GM19324 (cell line): ENCODE measurements at regions not wholly inside any gene's neighbourhood (a gene's known extent, or its start where the extent isn't known, plus 50 kb on each side); places are given as distances from the start of the nearest gene placed in this dataset.
"Not testable (repeated sequence)": the region's sequence is repeated elsewhere in the genome, so short reads cannot be mapped to it uniquely, and the experiment has no call there.

ENCODE experiments used
- ATAC-seq: cut with Tn5 transposase; IDR thresholded peaks from one replicate; pipeline ENCODE4 v1.9.1; 2021; ENCODE audit warnings: mild to moderate bottlenecking, moderate library complexity; ENCODE audit not compliant: unreplicated experiment, low FRiP score

DNA sequence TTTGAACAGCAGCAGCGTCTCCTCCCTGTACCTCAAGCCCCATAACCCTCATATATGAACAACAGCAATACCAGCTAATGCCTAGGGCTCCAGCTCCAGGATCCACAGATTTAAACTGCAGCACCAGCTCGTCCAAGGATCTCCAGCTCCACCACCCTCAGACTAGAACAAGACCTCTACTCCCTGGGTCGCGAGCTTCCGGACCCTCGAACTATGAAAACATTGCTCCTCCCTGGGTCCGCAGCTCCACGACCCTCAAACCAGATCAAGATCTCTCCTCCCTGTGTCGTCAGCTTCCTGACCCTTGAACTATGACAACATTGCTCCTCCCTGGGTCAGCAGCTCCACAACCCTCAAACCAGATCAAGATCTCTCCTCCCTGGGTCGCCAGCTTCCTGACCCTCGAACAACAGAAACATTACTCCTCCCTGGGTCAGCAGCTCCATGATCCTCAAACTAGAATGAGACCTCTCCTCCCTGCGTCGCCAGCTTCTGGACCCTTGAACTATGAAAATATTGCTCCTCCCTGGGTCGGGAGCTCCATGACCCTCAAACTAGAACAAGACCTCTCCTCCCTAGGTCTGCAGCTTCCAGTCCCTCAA lies 339.0 kb upstream of the SULF2 start:
- ATAC-seq = no peak

DNA sequence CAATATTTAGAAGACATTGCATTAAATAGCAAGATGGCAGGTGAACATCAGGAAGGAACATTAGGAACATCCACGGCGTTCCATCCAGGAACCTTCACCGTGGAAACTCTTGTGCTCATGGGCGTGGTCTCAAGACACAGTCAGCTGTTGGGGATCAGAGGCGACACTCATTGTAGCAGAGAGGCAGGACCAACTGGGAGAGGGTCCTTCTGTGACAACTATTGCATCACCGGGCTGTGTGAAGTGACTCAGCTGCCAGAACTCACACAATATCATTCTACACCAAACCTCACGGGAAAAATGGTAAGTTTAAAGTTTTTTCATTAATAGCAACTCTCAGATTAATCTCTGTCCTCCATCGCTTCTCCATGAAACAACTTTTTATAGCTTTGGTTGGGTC lies 334.8 kb upstream of the SULF2 start:
- no peak for ATAC-seq

DNA sequence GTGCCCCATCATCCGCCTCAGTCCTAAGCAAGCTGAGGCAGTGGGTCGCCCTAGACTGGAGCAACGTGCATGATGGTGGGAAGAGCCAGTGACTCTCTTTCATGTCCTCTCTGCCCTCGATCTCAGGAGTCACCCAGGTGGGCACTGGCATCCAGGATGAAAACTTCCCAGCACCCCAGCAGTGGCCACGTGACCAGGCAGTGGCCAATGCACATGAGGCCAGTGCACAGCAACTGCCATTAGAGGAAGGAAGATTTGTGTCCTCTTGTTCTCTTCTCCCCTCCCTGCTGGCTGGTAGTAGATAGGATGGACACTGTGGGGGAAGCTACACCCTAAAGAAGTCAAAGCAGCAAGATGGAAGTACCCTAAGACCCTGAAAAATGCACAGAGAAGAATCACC lies 334.1 kb upstream of the SULF2 start:
- ATAC-seq = not testable (repeated sequence)

DNA sequence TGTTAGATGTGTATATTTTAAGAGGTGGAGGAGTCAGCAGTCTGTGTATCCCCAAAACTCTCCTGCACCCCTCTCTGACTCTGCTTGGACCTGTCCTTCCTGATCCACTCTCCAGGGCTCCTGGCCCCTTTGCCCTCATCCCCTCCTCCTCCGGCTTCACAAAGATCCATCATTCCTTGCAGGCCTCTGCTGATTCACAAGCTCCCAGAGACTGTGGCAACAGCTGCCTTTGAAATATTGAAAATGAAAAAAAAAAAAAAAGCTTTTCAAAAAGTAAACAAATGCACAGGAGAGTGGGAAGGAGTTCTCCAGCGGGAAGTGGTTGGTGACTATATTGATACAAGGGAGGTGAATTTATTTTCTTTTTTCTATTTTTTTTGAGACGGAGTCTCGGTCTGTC lies 330.2 kb upstream of the SULF2 start:
- no peak for ATAC-seq

DNA sequence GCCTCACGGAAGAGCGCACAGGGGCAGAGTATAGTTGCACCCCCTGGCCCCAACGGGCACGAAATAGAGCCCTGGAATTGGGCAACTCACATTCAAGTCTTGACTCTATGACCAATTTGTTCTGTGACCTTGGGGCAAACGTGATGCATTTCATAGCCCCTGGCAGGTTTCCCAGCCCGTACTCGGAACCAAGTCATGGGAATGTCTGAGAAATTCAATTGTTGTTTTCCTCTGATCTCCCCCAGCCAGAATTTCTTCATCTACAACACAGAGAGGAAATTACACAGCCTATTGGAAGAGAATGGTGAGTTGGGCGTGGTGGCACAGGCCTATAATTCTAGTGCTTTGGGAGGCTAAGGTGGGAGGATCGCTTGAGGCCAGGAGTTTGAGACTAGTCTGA lies 322.3 kb upstream of the SULF2 start:
- ATAC-seq = no peak

DNA sequence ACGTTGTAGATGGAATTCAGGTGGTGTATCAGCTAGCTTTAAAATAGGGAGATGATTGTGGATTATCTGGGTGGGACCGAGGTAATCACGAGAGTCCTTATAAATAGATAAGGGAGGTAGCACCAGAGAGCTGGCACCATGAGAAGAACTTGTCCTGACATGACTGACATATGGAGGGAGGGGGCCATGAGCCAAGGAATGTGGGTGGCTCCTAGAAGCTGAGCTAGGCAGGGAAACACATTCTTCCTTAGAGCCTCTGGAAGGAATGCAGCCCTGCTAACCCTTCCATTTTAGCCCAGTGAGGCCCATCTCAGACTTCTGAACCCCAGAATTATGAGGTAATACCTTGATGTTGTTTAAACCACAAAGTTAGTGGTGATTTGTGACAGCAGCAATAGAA lies 321.1 kb upstream of the SULF2 start:
- ATAC-seq = no peak

DNA sequence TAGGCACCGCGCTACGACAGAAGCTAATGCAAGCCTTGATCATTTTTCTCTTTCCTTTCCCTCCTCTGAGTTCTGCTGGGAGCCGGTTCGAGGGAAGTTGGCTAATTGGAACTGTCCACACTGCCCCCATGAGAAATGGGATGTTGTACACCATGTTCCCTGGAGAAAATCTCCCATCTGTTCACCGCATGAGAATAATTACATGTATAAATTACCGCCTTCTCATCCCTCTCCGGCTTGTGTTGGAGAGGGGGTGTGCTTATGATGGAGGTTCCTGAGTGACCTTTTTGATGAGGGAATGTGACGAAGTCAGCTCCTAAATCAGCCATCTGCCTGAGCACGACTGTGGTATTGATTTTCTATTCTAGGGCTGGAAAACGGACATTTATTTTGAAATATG lies 320.2 kb upstream of the SULF2 start:
- no peak for ATAC-seq

DNA sequence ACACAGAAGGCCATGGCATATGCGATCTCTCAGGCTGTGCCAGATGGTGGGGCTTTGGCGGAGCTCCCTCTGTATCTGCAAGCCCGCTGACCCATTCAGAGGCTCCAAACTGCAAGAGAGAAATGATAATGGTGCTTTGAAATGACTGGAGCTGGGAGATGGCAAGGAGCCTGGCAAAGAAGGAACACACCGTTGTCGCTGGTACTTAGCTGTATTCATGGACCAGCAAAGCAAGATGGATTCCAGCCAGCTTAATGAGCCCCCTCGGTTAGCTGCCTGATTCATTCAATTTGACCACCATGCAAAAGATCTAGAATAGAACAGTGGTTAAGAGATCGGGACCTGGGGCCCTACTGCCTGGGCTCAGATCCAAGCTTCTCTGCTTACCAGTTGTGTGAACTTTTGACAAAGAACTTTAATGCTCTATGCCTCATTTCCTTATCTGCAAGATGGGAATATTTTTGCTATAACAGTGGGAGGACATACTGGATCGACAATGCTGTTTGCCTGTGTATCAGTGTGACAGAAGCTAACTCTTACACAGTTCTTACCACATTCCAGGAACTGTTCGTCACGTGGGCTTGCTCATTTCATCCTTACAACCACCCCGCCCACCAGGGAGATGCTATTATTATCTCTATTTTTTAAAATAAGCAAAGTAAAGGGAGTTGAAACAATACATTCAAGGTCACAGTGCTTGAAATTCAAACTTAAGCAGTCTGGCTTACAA lies 317.8 kb upstream of the SULF2 start:
- no peak for ATAC-seq

DNA sequence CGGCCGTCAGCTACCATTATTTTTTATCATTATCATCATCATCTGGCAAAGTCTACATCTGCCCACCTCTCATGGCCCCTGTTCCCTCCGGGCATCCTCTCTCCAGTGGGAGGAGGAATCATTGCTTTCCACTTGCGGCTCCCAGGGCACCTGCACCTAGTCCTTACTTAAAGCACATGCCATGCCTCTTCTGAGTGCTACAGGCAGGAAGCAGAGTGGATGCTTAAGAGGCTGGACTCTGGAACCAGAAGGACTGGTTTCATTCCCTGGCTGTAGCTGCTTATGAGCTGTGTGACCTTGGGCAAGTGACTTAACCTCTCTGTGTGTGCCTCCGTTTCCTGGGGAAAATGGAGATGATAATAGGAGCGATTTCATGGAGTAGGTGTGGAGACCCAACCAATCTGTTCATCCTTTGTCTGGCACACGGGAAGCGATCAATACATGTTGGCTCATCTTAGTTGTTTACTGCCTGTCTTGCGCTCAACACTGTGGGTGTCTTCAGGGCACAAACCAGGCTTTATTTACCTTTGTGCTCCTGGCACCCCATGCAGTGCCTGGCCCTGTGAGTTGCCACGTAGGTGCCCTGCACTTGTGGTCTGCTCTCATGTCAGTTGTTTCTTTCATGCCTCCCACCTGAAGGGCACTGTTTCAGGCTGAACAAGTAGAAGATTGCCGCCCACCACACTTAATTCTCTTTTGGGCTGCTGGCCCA lies 317.0 kb upstream of the SULF2 start:
- ATAC-seq = no peak

DNA sequence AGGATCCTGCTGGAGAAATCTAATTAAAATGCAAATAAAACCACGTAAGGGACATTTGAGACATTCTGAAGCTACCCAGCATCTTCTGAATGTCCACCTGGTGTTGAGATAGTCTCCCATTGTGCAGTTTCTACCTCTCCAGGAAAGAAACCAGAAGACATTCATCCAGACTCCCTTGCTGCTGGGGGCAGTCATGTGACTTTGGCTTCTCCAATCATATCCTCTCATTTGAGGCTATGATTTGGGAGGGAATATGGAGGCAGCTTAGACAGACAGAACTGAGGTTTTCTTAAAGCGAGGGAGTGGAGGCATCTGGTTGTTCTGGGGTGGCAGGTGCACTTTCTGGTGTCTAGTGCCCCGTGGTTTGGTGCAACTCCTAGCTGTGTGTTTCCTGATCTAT lies 315.2 kb upstream of the SULF2 start:
- ATAC-seq = no peak

DNA sequence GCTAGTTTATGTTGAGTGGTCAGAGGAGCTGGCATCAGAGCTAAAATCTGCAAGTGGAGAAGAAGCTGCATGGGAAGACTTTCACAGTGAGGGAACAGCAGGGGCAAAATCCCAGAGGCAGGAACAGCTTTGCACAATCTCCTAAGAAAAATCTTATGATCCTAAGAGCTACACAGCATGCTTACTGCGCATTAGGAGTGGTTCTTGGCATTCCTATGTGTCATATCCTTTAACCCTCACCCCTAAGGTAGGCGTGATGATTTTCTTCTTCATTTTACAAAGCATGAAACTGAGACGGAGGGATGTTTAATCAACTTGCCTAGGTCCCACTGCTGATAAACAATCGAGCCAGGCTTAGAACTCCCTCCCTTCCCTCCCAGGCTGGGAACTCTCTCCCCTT lies 313.6 kb upstream of the SULF2 start:
- ATAC-seq = no peak

DNA sequence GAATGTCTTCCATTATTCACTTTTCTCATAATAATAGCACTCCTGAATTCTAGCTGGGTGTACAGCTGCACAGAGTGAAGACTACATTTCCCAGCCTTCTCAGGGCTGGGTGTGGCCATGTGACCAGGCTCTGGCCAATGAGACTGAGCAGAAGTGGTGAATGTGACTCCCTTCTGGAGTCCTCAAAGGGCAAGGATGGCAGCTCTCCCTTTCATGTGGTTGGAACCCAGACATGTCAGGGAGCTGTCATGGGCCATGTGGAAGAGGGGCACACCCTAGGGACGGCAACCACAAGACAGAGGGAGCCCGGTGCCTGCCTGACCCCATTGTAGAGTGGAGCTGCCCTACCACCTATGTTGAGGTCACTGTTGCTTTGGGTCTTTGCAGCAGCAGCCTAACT lies 312.8 kb upstream of the SULF2 start:
- ATAC-seq = no peak

DNA sequence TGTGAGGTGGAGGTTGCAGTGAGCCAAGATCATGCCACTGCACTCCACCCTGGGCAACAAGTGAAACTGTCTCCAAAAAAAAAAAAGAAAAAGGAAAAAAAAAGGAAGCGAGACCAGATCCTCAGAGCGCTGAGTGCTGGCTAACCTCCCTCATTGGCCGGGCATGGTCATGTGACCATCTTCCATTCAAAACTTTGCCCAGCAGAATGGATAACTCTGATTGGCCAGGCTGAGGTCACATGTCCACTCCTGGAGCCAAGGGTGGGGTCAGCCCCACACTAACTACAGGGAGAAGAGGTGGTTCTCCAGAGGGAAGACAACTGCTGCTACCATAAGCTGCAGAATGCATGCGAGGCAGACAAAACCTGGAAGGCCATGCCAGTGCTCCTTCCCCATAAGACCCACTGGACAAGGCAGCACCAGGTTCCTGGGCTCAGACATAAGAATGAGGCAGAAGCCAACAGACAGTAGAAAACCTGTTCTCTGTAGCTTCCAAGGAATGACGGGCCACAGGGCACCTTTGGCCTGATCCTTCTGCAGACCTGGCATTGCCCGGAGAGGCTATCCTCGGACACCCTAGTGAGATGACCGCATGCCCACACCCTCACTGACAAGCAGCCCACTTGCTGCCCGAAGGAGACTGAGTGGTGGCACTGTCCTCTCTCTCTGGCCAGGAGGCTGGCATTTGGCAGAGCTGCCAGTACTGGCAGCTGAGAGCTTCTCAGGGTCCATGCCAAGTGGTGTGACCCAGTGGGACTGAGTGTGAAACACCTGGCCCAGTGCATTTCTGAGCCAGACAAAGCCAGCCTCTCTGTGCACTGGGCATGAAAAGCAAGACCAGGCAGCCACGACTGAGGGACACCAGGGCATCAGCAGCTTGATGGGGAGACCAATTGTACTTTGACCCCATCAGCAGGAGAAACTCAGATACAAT lies 311.9 kb upstream of the SULF2 start:
- ATAC-seq = no peak

DNA sequence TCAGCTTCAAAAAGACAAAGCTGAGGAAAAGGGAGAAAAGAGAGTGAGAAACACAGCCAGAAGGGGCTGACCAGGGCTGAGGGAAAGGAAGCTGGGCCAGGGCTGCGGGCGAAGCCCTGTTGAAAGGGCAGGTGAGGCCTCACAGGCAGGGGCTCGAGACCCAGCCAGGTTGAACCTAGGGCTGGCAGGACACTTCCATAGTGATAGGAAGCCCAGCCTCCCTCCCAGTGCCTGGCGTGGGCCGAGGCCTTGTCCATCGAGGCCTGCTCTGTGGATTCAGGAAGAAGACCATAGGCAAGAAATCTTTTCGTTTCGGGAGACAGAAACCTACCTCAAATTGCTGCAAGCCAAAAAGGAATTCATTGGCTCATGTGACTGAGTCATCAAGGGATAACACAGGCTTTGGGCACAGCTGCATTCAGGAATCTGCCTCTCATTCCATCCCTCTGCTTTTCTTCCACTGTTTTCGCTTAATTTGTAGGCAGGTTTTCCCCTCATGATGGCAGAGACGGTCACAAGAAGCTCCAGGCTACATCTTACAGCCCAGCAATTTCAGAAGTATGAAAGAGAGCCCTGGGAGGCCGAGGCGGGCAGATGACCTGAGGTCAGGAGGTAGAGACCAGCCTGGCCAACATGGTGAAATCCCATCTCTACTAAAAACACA lies 311.1 kb upstream of the SULF2 start:
- no peak for ATAC-seq

DNA sequence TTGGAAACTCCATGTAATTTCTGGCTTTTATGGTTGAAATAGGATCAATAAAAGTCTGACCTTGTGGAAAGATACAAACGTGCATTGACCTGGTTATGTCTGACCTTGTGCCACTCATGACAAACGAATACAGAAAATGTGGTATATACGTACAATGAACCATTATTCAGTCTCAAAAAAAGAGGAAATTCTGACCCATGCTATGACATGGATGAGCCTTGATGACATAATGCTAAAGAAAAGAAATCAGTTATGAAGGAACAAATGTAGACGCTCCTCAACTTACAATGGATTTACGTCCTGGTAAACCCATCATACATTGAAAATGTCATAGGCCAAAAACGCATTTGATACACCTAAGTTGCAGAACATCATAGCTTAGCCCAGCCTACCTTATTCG lies 309.7 kb upstream of the SULF2 start:
- ATAC-seq = no peak

DNA sequence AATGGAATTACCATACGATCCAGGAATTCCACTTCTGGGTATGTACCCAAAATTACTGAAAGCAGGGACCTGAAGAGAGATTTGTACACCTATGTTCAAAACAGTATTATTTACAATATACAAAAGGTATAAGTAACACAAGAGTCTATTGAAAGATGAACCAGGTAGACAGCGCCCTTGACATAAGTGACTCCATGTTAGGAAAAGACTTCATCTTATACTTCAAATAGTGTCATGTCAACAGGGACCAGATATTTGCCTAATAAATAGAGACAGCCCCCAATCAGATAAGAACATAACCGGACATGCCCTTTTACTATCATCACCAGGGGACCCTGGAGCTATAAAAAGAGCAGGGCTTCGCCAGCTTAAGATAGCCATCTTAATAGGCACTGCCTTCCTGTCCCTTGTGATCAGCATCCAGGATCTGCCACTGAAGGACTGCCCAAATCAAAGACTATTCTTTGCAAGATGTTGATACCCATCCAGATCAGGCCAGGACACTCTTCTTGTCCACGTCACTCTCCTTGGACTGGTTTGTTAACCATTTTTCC lies 309.0 kb upstream of the SULF2 start:
- ATAC-seq = no peak

DNA sequence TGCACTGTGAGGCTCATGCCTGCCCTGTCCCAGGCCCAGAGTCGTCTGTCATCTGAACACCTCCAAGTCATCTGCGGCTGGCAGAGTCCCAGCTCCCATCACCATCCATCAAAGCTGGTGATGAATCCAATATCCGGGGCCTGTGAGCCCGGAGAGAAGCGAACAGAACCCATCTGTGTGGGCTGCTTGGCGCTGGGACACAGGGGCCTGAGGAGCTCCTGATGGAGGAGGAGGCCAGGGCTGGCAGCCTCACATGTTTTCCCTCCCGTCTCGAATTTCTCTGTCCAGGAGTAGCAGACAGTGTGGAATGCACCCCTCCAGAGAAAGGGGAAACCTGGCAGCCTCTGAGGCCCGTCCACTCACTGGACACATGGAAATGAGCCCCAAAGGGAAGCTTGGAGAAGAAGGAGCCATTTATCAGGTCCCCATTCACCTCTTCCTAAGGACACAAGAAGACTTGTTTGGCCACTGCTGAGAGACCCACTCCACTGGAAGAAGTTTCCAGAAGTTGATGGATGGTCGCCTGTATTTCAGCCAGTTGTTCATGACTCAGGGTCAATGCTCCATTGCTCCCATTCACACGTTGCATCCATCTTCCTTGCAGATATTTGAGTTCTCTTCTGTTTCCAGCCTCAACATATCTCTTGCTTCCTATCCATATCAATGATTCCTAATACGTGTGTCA lies 307.5 kb upstream of the SULF2 start:
- no peak for ATAC-seq

DNA sequence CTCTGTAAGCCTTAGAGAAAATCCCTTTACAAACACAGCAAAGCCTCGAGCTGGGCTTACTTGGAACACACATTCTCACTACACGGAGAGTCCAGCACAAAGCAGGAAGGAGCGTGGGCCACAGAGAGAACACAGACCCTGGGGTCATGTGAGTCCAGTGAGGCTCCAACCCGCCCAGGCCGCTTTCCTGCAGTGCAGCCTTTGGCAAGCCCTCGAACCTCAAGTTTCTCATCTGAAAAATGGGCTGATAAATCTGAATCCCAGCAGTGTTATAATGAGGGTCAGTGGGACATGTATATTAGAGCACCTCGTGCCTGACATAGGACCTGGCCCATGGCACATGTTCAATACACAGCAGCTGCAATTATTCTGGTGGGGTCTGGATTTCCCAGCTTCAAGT lies 305.5 kb upstream of the SULF2 start:
- no peak for ATAC-seq

DNA sequence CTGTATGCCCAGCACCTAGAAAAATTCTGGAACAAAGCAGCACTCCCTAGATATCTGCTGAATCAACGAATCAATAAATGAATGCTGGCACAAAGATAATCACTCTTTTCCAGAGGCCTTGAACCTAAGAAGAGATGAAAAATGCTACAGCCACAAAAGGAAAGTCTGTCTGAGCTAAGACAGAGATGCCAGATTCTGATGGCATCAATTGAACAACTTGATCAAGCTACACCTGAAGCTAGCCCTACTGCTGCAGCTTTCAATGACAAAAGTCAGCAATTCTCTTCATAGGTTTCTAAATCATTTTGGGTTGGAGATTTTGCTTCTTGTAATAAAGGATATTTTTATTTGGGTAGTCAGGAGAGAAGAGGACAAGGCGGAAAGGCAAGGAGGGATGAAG lies 305.0 kb upstream of the SULF2 start:
- ATAC-seq = no peak

DNA sequence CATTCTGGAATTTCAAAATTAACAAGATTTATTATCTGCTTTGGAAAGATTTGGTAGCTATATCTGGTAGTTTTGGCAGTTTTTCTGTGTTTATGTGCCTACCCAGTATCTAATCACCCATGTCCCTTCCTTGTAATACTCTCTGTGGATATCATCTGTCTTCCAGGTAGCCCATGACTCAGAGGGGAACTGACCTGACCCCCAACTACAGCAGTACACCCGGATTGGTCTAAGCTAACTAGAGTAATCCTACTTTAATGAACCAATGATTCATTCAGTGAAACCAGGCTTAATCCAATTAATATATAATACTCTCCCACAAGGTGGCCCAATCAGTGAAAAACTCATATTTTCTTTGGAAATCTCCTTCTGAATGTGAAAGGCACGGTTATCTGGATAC lies 295.3 kb upstream of the SULF2 start:
- no peak for ATAC-seq
